Esophagus muscularis mucosa (tissue), 3 donors: ENCODE measurements at regions not wholly inside any gene's neighbourhood (a gene's known extent, or its start where the extent isn't known, plus 50 kb on each side); places are given as distances from the start of the nearest gene placed in this dataset.

Experiments used
- POLR2A ChIP-seq: fragments of 450-650 bp; IDR thresholded peaks from one replicate; pipeline ENCODE4 v1.6.1; 2017; ENCODE audit warnings: antibody characterized with exemption, moderate library complexity, mild to moderate bottlenecking, low read depth
- TF ChIP-seq, protein P1 (sequence below), 3 experiments: fragments of 200-600 bp in 2 of 3; fragments of 450-650 bp in 1 of 3; sonication (generic) in 2 of 3; IDR thresholded peaks; one replicate each; pipeline ENCODE4 v1.5.1; 2017 to 2019; ENCODE audit warnings: antibody characterized with exemption in 3 of 3, mild to moderate bottlenecking in 2 of 3, moderate library complexity in 1 of 3

- TF ChIP-seq, protein P1, sequence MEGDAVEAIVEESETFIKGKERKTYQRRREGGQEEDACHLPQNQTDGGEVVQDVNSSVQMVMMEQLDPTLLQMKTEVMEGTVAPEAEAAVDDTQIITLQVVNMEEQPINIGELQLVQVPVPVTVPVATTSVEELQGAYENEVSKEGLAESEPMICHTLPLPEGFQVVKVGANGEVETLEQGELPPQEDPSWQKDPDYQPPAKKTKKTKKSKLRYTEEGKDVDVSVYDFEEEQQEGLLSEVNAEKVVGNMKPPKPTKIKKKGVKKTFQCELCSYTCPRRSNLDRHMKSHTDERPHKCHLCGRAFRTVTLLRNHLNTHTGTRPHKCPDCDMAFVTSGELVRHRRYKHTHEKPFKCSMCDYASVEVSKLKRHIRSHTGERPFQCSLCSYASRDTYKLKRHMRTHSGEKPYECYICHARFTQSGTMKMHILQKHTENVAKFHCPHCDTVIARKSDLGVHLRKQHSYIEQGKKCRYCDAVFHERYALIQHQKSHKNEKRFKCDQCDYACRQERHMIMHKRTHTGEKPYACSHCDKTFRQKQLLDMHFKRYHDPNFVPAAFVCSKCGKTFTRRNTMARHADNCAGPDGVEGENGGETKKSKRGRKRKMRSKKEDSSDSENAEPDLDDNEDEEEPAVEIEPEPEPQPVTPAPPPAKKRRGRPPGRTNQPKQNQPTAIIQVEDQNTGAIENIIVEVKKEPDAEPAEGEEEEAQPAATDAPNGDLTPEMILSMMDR (IDR thresholded peaks at IDR 0.05): no peak
- no peak for TF ChIP-seq POLR2A
These were observed 124.0 kb downstream of the EDN1 start for GRCh38 chr6:12414096-12414675.
